Smooth muscle cell (in vitro differentiated cells): ENCODE measurements at regions not wholly inside any gene's neighbourhood (a gene's known extent, or its start where the extent isn't known, plus 50 kb on each side); places are given as distances from the start of the nearest gene placed in this dataset.

Experiments
- DNase-seq: peaks from one replicate; lab custom pipeline; 2025; ENCODE audit not compliant: unreplicated experiment; lab: John Stamatoyannopoulos, UW
- H2AFZ ChIP-seq: fragments of 200-600 bp; sonication (generic); 2 replicates; pipeline ENCODE4 v1.6.0; 2016; ENCODE audit warnings: antibody characterized with exemption, low read depth, mild to moderate bottlenecking
- H3F3A ChIP-seq: fragments of 200-600 bp; sonication (generic); 2 replicates; pipeline ENCODE4 v1.6.0; 2017; ENCODE audit warnings: antibody characterized with exemption, low read depth
- H3K27ac ChIP-seq: fragments of 200-600 bp; sonication (generic); 2 replicates; pipeline ENCODE4 v1.5.1; 2016; ENCODE audit warnings: low read depth, mild to moderate bottlenecking
- H3K27me3 ChIP-seq: fragments of 200-600 bp; sonication (generic); 2 replicates; pipeline ENCODE4 v1.6.1; 2016; ENCODE audit warnings: low read depth, mild to moderate bottlenecking
- H3K36me3 ChIP-seq: fragments of 200-600 bp; sonication (generic); 2 replicates; pipeline ENCODE4 v1.5.1; 2016; ENCODE audit warnings: low read depth
- H3K4me1 ChIP-seq: fragments of 200-600 bp; sonication (generic); 2 replicates; pipeline ENCODE4 v1.5.1; 2016; ENCODE audit warnings: low read depth
- H3K4me2 ChIP-seq: fragments of 200-600 bp; sonication (generic); 2 replicates; pipeline ENCODE4 v1.6.0; 2016; ENCODE audit warnings: mild to moderate bottlenecking
- H3K4me3 ChIP-seq: fragments of 200-600 bp; sonication (generic); 2 replicates; pipeline ENCODE4 v1.5.1; 2016; ENCODE audit warnings: mild to moderate bottlenecking
- H3K79me2 ChIP-seq: fragments of 200-600 bp; sonication (generic); 2 replicates; pipeline ENCODE4 v1.6.0; 2016; ENCODE audit warnings: low read depth, mild to moderate bottlenecking
- H3K9ac ChIP-seq: fragments of 200-600 bp; sonication (generic); 2 replicates; pipeline ENCODE4 v1.6.0; 2016; ENCODE audit warnings: low read depth
- H3K9me3 ChIP-seq: fragments of 200-600 bp; sonication (generic); replicated peaks from 2 replicates; pipeline ENCODE4 v1.5.1; 2016; ENCODE audit warnings: low read depth
- H4K20me1 ChIP-seq: fragments of 200-600 bp; sonication (generic); 2 replicates; pipeline ENCODE4 v1.6.0; 2016; ENCODE audit warnings: low read depth
- CTCF ChIP-seq: fragments of 200-600 bp; sonication (generic); IDR thresholded peaks from 2 replicates; pipeline ENCODE4 v1.5.1; 2017; ENCODE audit warnings: borderline replicate concordance, mild to moderate bottlenecking, antibody characterized with exemption; ENCODE audit not compliant: insufficient read depth, poor library complexity, severe bottlenecking
- WGBS: methylation state at CpG from one replicate; pipeline ENCODE4 v1.1.7; 2016; ENCODE audit warnings: low lambda C conversion rate; 5-methylcytosine and 5-hydroxymethylcytosine counted together

DNA sequence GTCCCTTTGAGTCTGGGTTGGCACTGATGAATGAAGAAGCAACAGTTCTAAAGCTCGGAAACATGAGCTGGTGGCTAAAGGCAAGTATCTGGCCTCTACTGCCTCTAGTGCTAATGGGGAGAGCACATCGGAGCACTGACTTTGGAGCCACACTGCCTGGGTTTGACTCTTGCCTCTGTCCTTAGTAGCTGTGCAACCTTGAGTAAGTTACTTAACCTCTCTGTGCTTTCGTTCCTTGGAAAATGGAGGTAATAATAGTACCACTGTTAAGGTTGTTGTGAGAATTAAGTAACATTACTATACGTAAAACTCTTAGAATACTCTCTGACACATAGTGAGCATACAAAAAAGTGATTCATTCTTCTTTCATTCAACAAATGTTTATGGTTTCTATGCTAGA lies 211.2 kb downstream of the ATG4C start:
- Histone ChIP-seq H3F3A (no peaks in the 10 kb centered on the region), H4K20me1 (no peaks in the 10 kb centered on the region), H3K4me2 (no peak overlapping the region), H3K79me2 (no peaks in the 10 kb centered on the region), H3K9ac (no peak overlapping the region), H3K9me3 (no peaks in the 10 kb centered on the region), H3K27ac (no peak overlapping the region), H3K4me1 (peaks cover 2% of the 10 kb centered on the region), H2AFZ (no peak overlapping the region), H3K36me3 (no peaks in the 10 kb centered on the region), H3K4me3 (no peak overlapping the region), H3K27me3 (peaks cover 57% of the 10 kb centered on the region)
- DNase-seq = no peak
- 83% methylated on average over 4 of the region's 4 CpGs for WGBS
- TF ChIP-seq CTCF = no peak

DNA sequence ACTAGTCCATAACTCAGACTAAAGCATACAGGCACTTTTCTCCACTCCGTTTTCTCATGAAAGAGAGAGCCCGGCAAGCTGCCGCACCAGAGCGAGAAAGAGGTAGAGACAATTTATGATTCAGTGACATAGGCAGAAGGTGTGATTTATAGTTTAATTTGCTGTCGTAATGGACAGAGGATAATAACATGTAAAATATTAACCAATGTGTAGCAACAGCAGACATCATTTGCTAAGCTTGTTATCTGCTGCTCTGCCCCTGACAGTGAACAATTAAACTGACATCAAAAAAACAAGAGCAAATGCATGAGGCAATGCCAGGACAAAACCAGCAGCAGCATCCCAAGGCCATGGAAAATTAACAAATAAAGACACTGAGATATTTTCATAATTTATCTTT lies 214.0 kb downstream of the ATG4C start:
- DNase-seq = no peak
- Histone ChIP-seq H4K20me1 (no peaks in the 10 kb centered on the region), H3K4me1 (peaks cover 10% of the 10 kb centered on the region), H3K79me2 (no peaks in the 10 kb centered on the region), H3K9ac (no peak overlapping the region), H3K27me3 (peaks cover 45% of the 10 kb centered on the region), H3K4me3 (no peak overlapping the region), H3K27ac (no peak overlapping the region), H3K9me3 (no peaks in the 10 kb centered on the region), H2AFZ (no peak overlapping the region), H3K4me2 (no peak overlapping the region), H3F3A (no peaks in the 10 kb centered on the region), H3K36me3 (no peaks in the 10 kb centered on the region)
- no peak for TF ChIP-seq CTCF
- WGBS = 95% methylated on average over 5 of the region's 5 CpGs

DNA sequence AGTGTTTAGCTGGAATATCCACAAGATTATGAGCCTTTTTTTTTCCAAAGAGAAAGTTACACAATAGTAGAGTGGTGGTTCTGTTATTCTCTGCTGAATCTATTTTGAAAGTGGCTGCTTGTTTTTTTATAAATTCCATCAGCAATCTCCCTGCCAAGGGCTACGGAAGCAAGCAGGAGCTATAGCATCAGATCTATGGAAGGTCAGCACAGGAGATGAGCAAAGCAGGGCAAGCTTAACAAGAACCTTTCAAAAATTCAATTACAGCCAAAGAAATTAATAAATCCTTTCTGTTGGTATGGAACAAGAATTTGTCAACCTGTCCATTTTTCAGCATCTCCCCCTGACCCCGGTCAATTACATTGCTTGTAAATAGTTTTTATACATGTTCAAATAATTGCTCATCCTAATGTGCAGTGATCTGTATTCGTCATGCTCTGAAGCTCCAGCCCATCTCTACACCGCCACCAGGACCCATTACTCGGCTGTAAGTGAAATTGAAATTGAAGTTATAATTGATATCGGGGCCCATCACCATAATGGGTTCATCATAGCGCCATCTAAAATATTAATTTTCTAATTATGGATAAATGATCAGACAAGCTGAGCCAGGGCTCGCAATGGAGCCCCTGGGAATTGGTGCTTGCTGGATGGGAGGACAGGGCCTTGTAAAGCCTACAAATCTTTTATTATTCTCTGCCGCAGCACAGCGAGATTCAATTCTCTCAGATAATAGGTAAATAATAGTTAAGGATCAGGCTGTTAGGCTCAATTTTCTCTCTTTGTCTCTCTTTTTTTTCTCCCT lies 215.1 kb downstream of the ATG4C start:
- H3K4me2 ChIP-seq = no peak overlapping the region
- WGBS = 87% methylated on average over 10 of the region's 10 CpGs
- TF ChIP-seq CTCF = no peak

GRCh38 chr1:63000508-63000907 lies 216.6 kb downstream of the ATG4C start:
- Histone ChIP-seq H3K4me2 (no peak overlapping the region), H3K9me3 (no peaks in the 10 kb centered on the region), H3F3A (no peaks in the 10 kb centered on the region), H3K79me2 (no peaks in the 10 kb centered on the region), H3K27ac (no peak overlapping the region), H3K9ac (no peak overlapping the region), H2AFZ (no peak overlapping the region), H3K4me3 (no peak overlapping the region), H3K27me3 (peaks cover 41% of the 10 kb centered on the region), H3K4me1 (peaks cover 10% of the 10 kb centered on the region), H4K20me1 (no peaks in the 10 kb centered on the region), H3K36me3 (no peaks in the 10 kb centered on the region)
- WGBS = 51% methylated on average over 10 of the region's 10 CpGs
- TF ChIP-seq CTCF = no peak
- no peak for DNase-seq

More for the DNA sequence above, 215.1 kb downstream of the ATG4C start:
- H3K27ac ChIP-seq = no peak overlapping the region
- H2AFZ ChIP-seq = no peak overlapping the region
- no peak for DNase-seq
- no peak overlapping the region for H3K4me3 ChIP-seq
- no peaks in the 10 kb centered on the region for H4K20me1 ChIP-seq
- H3K9me3 ChIP-seq = no peaks in the 10 kb centered on the region
- no peaks in the 10 kb centered on the region for H3K79me2 ChIP-seq
- H3K36me3 ChIP-seq = no peaks in the 10 kb centered on the region
- H3F3A ChIP-seq = no peaks in the 10 kb centered on the region
- peaks cover 38% of the 10 kb centered on the region for H3K27me3 ChIP-seq
- no peak overlapping the region for H3K9ac ChIP-seq
- peaks cover 10% of the 10 kb centered on the region for H3K4me1 ChIP-seq
